Tibial artery (tissue), 4 donors: ENCODE measurements at regions not wholly inside any gene's neighbourhood (a gene's known extent, or its start where the extent isn't known, plus 50 kb on each side); places are given as distances from the start of the nearest gene placed in this dataset.

Source experiments
- DNase-seq, 2 donors: peaks; one replicate each; pipeline ENCODE4 v3.0.0-alpha.2; 2019
- H3K27ac ChIP-seq, 2 donors: fragments of 200-600 bp; sonication (generic) in 1 of 2; 1 replicate in 1 of 2; 2 replicates in 1 of 2; pipeline ENCODE4 v1.5.1; 2018 to 2019; ENCODE audit warnings: mild to moderate bottlenecking in 1 of 2
- H3K27me3 ChIP-seq, 2 donors: fragments of 200-600 bp; sonication (generic) in 1 of 2; one replicate each; pipeline versions ENCODE4 v1.5.1 to v1.6.0; 2016 to 2019
- H3K36me3 ChIP-seq, 3 donors: fragments of 200-600 bp; sonication (generic) in 2 of 3; one replicate each; pipeline ENCODE4 v1.5.1; 2016 to 2019; ENCODE audit warnings: mild to moderate bottlenecking in 2 of 3
- H3K4me1 ChIP-seq, 4 donors: fragments of 200-600 bp; sonication (generic) in 2 of 4; 1 replicate in 3 of 4; 2 replicates in 1 of 4; pipeline ENCODE4 v1.5.1; 2016 to 2019
- H3K4me3 ChIP-seq, 2 donors: fragments of 200-600 bp; sonication (generic) in 1 of 2; 1 replicate in 1 of 2; 2 replicates in 1 of 2; pipeline ENCODE4 v1.5.1; 2018 to 2019; ENCODE audit warnings: mild to moderate bottlenecking in 2 of 2
- H3K9me3 ChIP-seq, 3 donors: fragments of 200-600 bp; sonication (generic) in 1 of 3; one replicate each; pipeline ENCODE4 v1.5.1; 2016 to 2019
- intact Hi-C: fragments of 100-400 bp; cut with DNase I; formaldehyde crosslinking; loops from one replicate; pipeline ENCODE4 v1.15.0; 2023; ENCODE audit warnings: low total_unique reads
- TF ChIP-seq, protein P1 (sequence below), 2 experiments: fragments of 200-600 bp in 1 of 2; fragments of 450-650 bp in 1 of 2; IDR thresholded peaks; one replicate each; pipeline ENCODE4 v1.5.1; 2017 to 2019; ENCODE audit warnings: antibody characterized with exemption in 2 of 2, mild to moderate bottlenecking in 1 of 2, moderate library complexity in 1 of 2

DNA sequence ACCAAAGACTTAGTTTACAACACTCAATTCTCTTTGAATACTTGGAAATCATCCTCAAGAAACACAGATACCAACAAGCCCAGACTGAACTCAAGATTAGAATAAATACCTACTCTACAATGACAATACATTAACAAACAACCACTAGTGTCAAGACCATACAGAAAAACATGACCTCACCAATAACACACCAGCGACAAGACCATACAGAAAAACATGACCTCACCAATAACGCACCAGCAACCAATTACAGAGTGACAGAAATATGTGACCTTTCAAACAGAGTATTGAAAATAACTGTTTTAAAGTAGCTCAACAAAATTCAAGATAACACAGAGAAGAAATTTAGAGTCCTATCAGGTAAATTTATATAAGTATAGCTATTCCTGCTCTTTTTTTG, 876.0 kb downstream of the EPHA3 start:
- H3K27ac ChIP-seq = no peak overlapping the region
- H3K27me3 ChIP-seq = no peaks in the 10 kb centered on the region
- TF ChIP-seq, protein P1, sequence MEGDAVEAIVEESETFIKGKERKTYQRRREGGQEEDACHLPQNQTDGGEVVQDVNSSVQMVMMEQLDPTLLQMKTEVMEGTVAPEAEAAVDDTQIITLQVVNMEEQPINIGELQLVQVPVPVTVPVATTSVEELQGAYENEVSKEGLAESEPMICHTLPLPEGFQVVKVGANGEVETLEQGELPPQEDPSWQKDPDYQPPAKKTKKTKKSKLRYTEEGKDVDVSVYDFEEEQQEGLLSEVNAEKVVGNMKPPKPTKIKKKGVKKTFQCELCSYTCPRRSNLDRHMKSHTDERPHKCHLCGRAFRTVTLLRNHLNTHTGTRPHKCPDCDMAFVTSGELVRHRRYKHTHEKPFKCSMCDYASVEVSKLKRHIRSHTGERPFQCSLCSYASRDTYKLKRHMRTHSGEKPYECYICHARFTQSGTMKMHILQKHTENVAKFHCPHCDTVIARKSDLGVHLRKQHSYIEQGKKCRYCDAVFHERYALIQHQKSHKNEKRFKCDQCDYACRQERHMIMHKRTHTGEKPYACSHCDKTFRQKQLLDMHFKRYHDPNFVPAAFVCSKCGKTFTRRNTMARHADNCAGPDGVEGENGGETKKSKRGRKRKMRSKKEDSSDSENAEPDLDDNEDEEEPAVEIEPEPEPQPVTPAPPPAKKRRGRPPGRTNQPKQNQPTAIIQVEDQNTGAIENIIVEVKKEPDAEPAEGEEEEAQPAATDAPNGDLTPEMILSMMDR (IDR thresholded peaks at IDR 0.05) = no peak
- no peaks in the 10 kb centered on the region for H3K9me3 ChIP-seq
- no peak for DNase-seq
- H3K4me1 ChIP-seq = no peaks in the 10 kb centered on the region
- H3K4me3 ChIP-seq = no peak overlapping the region
- H3K36me3 ChIP-seq = no peaks in the 10 kb centered on the region
- intact Hi-C loops = no loop called here

DNA sequence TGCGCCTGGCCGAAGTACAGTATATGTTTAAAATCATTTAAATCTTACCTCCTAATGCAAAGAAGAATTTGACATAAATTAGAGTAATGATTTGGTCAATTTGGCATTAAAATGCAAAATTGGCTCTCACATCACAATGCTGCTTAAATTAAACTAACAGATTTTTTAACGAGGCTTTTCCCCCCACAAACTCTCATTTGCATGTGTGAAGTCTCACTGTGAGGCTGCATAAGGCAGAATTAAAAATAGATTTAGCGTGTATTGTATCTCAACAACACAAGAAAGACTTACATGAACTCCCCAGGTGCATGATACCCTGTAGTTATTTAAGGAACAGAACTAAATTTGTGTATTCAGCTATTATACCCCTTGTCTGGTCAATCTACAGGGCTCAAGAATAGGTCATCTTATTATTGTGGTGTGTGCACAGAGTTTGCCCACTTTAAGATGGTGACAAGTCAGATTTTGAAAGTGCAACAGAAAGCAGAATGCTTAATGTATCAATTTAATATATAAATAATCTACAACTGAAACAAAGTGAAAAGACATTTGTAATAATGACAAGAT, 897.9 kb downstream of the EPHA3 start:
- TF ChIP-seq, protein P1 (IDR thresholded peaks at IDR 0.05) = no peak
- Histone ChIP-seq H3K36me3 (no peaks in the 10 kb centered on the region), H3K27ac (no peak overlapping the region), H3K9me3 (no peaks in the 10 kb centered on the region), H3K27me3 (no peaks in the 10 kb centered on the region), H3K4me1 (peaks cover 0 to 34% (median 17%) of the 10 kb centered on the region in 4 donors), H3K4me3 (no peak overlapping the region)
- intact Hi-C loops = no loop called here
- DNase-seq = no peak

DNA sequence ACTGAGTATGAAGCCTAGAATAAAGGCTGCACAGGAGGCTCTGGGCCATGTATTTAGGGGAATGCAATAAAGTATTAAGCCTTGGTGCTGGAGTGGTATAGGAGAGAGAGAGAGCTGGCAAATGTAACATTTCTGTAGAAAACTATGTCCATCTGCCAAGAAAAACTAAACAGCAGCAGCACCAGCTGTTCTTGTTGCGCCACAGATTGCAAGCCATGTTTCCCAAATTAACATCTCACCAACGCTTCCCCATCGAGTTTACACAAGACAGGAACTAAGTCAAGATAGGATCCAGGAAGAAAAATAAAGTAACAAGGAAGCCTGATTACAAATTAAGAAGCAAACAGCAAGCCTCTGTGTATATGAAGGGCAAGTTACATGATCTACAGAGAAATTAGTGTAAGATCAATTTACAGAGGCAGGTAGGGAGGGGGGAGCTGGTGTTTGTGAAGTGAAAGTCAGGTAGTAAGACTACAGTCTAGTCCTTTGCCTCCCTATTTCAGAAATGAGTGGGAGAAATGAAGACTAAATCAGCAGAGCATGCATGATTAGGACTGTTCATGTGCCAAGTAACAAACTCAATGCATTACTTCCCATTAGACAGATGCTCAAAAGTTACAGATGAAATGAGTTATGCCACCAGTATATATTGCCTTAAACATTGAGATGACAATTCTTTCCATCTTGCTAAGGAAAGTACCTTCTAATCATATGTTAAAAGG, 900.5 kb downstream of the EPHA3 start:
- intact Hi-C loops = no loop called here
- Histone ChIP-seq H3K4me1 (peaks cover 0 to 46% (median 23%) of the 10 kb centered on the region in 4 donors), H3K36me3 (no peaks in the 10 kb centered on the region), H3K27ac (peak overlapping the region; percentile 28 to 42), H3K9me3 (no peaks in the 10 kb centered on the region), H3K4me3 (no peak overlapping the region), H3K27me3 (no peaks in the 10 kb centered on the region)
- TF ChIP-seq, protein P1 (IDR thresholded peaks at IDR 0.05) = no peak
- peak; percentile 26 to 66 for DNase-seq

DNA sequence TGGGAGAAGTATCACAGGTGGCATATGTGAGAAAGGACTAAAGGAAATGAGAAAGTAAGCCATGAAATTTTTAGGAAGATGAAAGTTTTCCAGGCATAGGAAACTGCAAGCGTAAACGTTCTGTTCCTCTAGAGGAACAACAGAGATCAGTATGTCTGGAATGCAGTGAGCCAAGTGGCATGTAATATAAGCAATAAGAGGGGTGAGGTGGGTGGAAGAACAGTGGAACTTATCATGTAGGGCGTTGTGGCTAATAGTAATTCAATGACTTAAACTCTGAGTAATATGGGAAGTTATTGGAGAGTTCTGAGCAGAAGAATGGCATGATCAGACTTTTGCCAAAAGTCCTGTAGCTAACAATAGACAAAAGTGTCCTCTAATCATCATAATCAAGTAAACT, 902.9 kb downstream of the EPHA3 start:
- peak overlapping the region; percentile 10 to 41 for H3K27ac ChIP-seq
- DNase-seq = no peak
- H3K4me1 ChIP-seq = peaks cover 0 to 51% (median 23%) of the 10 kb centered on the region in 4 donors
- TF ChIP-seq, protein P1 (IDR thresholded peaks at IDR 0.05) = no peak
- no peaks in the 10 kb centered on the region for H3K36me3 ChIP-seq
- no peak overlapping the region for H3K4me3 ChIP-seq
- no peaks in the 10 kb centered on the region for H3K9me3 ChIP-seq
- H3K27me3 ChIP-seq = no peaks in the 10 kb centered on the region
- intact Hi-C loops = no loop called here

DNA sequence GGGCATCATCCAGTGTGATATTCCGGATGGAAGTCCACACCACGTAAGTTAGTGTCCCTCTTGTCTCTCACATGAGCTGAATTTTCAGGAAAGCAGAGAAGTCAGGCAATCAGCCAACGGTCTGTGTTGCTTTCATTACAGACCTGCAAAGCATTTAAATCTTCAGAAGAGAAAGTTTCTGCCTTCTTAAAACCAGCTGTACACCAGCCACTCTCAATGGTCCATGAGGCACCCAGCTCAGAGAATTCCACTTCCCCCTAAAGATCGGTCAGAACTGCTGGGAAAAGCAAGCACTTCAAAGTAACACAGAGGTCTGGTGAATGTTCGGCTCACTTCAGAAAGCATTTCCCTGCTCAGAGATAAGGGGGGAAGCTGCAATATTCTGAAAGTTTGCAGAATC, 903.7 kb downstream of the EPHA3 start:
- H3K27me3 ChIP-seq = no peaks in the 10 kb centered on the region
- H3K36me3 ChIP-seq = no peaks in the 10 kb centered on the region
- DNase-seq = no peak
- H3K4me3 ChIP-seq = no peak overlapping the region
- H3K9me3 ChIP-seq = no peaks in the 10 kb centered on the region
- TF ChIP-seq, protein P1 (IDR thresholded peaks at IDR 0.05) = no peak
- peak overlapping the region; percentile 10 to 41 for H3K27ac ChIP-seq
- H3K4me1 ChIP-seq = peaks cover 0 to 59% (median 27%) of the 10 kb centered on the region in 4 donors
- intact Hi-C loops = no loop called here
